ENCODE measurements at regions not wholly inside any gene's neighbourhood (a gene's known extent, or its start where the extent isn't known, plus 50 kb on each side); places are given as distances from the start of the nearest gene placed in this dataset.

- DNase-seq (ENCODE audit: low read depth): no peak
Observed at GRCh38 chr3:109532257-109533216, 195.2 kb upstream of the DPPA4 start.

GRCh38 chr3:109545746-109546145 lies 208.4 kb upstream of the DPPA4 start:
- no peak for DNase-seq (ENCODE audit: low read depth)

- no peak for DNase-seq (ENCODE audit: low read depth)
Observed at GRCh38 chr3:109548192-109548938, 211.0 kb upstream of the DPPA4 start.

- no peak for DNase-seq (ENCODE audit: low read depth)
Observed at GRCh38 chr3:109553591-109554371, 216.4 kb upstream of the DPPA4 start.

- no peak for DNase-seq (ENCODE audit: low read depth)
Observed at GRCh38 chr3:109559389-109559788, 222.0 kb upstream of the DPPA4 start.

GRCh38 chr3:109563149-109563548 lies 225.8 kb upstream of the DPPA4 start:
- no peak for DNase-seq (ENCODE audit: low read depth)

- no peak for DNase-seq (ENCODE audit: low read depth)
Observed at GRCh38 chr3:109569135-109569846, 231.9 kb upstream of the DPPA4 start.

- no peak for DNase-seq (ENCODE audit: low read depth)
Observed at GRCh38 chr3:109570408-109570807, 233.1 kb upstream of the DPPA4 start.

- no peak for DNase-seq (ENCODE audit: low read depth)
Observed at GRCh38 chr3:109572301-109572700, 235.0 kb upstream of the DPPA4 start.

GRCh38 chr3:109596991-109597390 lies 259.6 kb upstream of the DPPA4 start:
- no peak for DNase-seq (ENCODE audit: low read depth)

GRCh38 chr3:109597444-109597843 lies 260.1 kb upstream of the DPPA4 start:
- no peak for DNase-seq (ENCODE audit: low read depth)

GRCh38 chr3:109607897-109608296 lies 270.6 kb upstream of the DPPA4 start:
- no peak for DNase-seq (ENCODE audit: low read depth)

- no peak for DNase-seq (ENCODE audit: low read depth)
Observed at GRCh38 chr3:109608574-109608973, 271.2 kb upstream of the DPPA4 start.

- DNase-seq (ENCODE audit: low read depth): no peak
Observed at GRCh38 chr3:109618766-109619378, 281.5 kb upstream of the DPPA4 start.

GRCh38 chr3:109631897-109632296 lies 294.6 kb upstream of the DPPA4 start:
- no peak for DNase-seq (ENCODE audit: low read depth)

- no peak for DNase-seq (ENCODE audit: low read depth)
Observed at GRCh38 chr3:109640146-109640652, 302.9 kb upstream of the DPPA4 start.

- DNase-seq (ENCODE audit: low read depth): no peak
Observed at GRCh38 chr3:109642025-109642424, 304.7 kb upstream of the DPPA4 start.

GRCh38 chr3:109643590-109643989 lies 306.2 kb upstream of the DPPA4 start:
- DNase-seq (ENCODE audit: low read depth): no peak

- DNase-seq (ENCODE audit: low read depth): no peak
Observed at GRCh38 chr3:109644332-109644731, 307.0 kb upstream of the DPPA4 start.

- no peak for DNase-seq (ENCODE audit: low read depth)
Observed at GRCh38 chr3:109644746-109645145, 307.4 kb upstream of the DPPA4 start.

GRCh38 chr3:109648027-109648426 lies 310.7 kb upstream of the DPPA4 start:
- no peak for DNase-seq (ENCODE audit: low read depth)

Data from stimulated activated CD8-positive, alpha-beta memory T cell treated with anti-CD3 and anti-CD28 coated beads, Interleukin-15, amount 100 ng/mL, for 1 hour (primary cell).